ENCODE measurements at regions not wholly inside any gene's neighbourhood (a gene's known extent, or its start where the extent isn't known, plus 50 kb on each side); places are given as distances from the start of the nearest gene placed in this dataset.

DNA sequence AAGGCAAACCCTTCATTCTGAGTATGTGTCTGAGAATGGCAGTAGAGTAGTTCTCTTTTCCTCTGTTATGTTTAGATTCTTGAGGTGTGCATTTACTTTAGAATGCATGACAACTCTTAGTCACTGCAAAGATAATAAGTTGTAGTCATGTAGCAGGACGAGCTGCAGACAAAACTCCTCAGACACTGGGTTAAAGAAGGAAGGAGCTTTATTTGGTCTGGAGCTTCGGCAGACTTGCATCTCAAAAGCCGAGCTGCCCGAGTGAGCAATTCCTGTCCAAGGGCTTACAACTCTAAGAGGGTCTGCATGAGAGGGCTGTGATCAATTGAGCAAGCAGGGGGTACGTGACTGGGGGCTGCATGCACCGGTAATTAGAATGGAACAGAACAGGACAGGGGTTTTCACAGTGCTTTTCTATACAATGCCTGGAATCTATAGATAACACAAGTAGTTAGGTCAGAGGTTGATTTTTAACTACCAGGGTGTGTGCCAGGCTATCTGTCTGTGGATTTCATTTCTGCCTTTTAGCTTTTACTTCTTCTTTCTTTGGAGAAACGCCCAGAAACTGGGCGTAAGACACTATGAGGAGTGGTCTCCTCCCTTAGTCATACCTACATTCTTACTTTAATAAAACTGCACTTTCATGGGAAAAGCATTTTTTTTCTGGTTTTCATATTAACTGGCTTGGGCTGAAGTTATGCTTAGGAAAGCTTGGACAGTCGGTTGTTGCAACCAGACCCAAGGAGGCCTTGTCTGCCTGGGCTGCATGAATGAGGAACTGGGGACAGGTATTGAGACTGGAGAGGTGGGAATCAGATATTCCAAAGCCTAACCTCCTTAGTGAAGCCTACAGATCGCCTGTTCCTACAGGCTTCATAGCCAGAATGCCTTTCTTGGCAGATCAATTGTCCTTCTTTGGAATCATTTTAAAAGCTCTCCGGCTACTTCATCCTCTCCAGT lies 115.1 kb downstream of the RHOU start:
- Histone ChIP-seq H3K4me1 (ENCODE audit: control insufficient read depth, insufficient read depth, low read length) (no peaks in the 10 kb centered on the region), H3K27ac (ENCODE audit: low read length) (no peak overlapping the region), H3K27me3 (ENCODE audit: control insufficient read depth, insufficient read depth) (no peaks in the 10 kb centered on the region), H3K4me3 (ENCODE audit: low read length) (no peak overlapping the region), H3K9me3 (ENCODE audit: control insufficient read depth, low read length) (no peaks in the 10 kb centered on the region)
- no peak for DNase-seq
- intact Hi-C loops (cut with DNase I): loop anchor here in 1 of 4 donors (5.0 kb wide), 1 partner anchor 113 kb away; the partner anchor contains the start of gene RHOU
- ATAC-seq: no peak
- 82% methylated on average over 11 of the region's 11 CpGs for WGBS

DNA sequence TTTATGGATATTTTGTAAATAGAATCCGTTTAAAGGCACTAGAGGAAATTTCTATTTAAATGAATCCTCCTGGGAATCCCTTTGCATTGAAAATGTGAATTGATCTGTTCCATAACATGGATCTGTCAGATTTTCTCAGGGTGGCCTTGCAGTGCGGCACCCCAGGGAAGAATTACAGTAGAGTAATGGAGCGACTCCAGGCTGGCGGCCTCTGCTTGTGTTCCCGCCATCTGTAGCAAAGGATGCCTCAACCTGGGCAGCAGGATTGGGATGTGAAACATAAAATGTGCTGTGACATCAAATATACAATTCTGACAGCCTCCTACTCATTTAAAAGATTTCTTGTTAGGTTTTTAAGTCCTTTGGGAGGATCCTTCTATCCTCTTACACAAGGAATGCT lies 115.9 kb downstream of the RHOU start:
- intact Hi-C loops (cut with DNase I): loop anchor here in 1 of 4 donors (5.0 kb wide), 1 partner anchor 114 kb away; the partner anchor contains the start of gene RHOU
- no peak overlapping the region for H3K4me3 ChIP-seq (ENCODE audit: low read length)
- no peaks in the 10 kb centered on the region for H3K4me1 ChIP-seq (ENCODE audit: control insufficient read depth, insufficient read depth, low read length)
- H3K27me3 ChIP-seq (ENCODE audit: control insufficient read depth, insufficient read depth): no peaks in the 10 kb centered on the region
- no peak overlapping the region for H3K27ac ChIP-seq (ENCODE audit: low read length)
- no peaks in the 10 kb centered on the region for H3K9me3 ChIP-seq (ENCODE audit: control insufficient read depth, low read length)
- ATAC-seq (no peak), DNase-seq (no peak)
- WGBS: 94% methylated on average over 5 of the region's 5 CpGs

DNA sequence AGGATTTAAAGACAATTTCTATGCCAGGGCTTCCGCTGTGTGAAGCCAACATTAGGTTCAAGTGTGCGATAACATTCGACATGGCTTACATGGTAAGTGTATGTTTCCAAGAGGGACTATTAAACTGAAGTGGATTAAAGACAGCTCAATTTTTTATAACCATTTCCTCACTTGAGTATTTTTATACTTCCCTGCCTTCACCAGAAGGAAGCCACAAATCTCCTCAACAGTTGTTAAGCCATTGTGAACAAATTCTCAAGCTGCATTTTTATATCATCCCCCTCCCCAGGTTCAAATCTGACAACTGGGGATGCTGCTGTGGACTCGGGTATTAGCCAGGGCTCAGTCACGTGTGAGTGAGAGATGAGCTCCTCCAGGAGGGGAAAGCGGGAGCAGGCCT lies 116.3 kb downstream of the RHOU start:
- DNase-seq: no peak
- intact Hi-C loops (cut with DNase I): loop anchor here in 1 of 4 donors (5.0 kb wide), 1 partner anchor 114 kb away; the partner anchor contains the start of gene RHOU
- no peaks in the 10 kb centered on the region for H3K9me3 ChIP-seq (ENCODE audit: control insufficient read depth, low read length)
- no peak for ATAC-seq
- H3K4me3 ChIP-seq (ENCODE audit: low read length): no peak overlapping the region
- WGBS: 71% methylated on average over 6 of the region's 6 CpGs
- no peaks in the 10 kb centered on the region for H3K27me3 ChIP-seq (ENCODE audit: control insufficient read depth, insufficient read depth)
- no peak overlapping the region for H3K27ac ChIP-seq (ENCODE audit: low read length)
- H3K4me1 ChIP-seq (ENCODE audit: control insufficient read depth, insufficient read depth, low read length): no peaks in the 10 kb centered on the region

DNA sequence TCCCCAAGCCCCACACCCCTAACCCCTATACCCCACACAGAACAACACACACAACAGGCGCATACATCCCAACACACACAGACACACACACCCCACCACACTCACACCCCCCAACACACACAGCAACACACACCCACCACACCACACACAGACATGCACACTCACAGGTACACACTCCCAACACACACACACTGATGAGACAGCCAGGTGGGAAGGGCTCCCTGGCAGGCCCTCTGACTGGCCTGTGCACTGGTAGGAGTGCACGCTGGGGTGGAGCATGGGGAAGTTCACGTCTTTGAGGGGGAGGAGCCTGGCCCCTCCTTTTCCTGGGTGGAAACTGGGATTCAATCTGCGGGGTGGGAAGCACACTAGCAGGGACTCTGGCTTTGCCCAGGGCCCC lies 116.7 kb downstream of the RHOU start:
- no peaks in the 10 kb centered on the region for H3K9me3 ChIP-seq (ENCODE audit: control insufficient read depth, low read length)
- no peaks in the 10 kb centered on the region for H3K4me1 ChIP-seq (ENCODE audit: control insufficient read depth, insufficient read depth, low read length)
- WGBS: 64% methylated on average over 4 of the region's 4 CpGs
- H3K27ac ChIP-seq (ENCODE audit: low read length): no peak overlapping the region
- DNase-seq (peak in 2 of 3 donors; percentile 53 to 63), ATAC-seq (peak; percentile 43 to 68)
- intact Hi-C loops (cut with DNase I): loop anchor here in 1 of 4 donors (5.0 kb wide), 1 partner anchor 115 kb away; the partner anchor contains the start of gene RHOU
- H3K27me3 ChIP-seq (ENCODE audit: control insufficient read depth, insufficient read depth): no peaks in the 10 kb centered on the region
- H3K4me3 ChIP-seq (ENCODE audit: low read length): no peak overlapping the region

DNA sequence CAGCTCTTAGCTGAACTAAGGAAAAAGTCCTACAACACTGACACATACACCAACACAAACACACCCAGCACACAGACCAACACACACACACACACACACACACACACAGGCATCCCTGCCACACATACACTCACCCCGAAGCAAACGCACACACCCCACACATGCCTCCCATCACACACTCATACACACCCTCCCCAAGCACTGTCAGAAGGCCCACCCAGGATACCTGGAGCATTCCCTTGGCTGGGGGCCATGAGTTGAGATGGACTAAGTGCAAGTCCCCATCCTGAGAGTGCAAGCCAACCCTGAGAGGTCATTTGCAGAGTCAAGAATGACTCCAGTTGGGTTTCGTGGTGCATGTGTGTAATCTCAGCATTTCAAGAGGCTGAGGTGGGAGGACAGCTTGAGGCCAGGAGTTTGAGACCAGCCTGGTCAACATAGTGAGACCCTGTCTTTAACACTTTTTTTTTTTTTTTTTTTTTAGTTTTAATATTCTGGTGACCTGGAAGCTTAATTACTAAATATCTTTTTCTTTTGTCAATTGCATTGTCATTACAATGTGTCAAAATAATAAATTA lies 117.3 kb downstream of the RHOU start:
- ATAC-seq (peak in 1 of 2 donors; percentile 11), DNase-seq (no peak)
- no peak overlapping the region for H3K4me3 ChIP-seq (ENCODE audit: low read length)
- 96% methylated on average over 3 of the region's 3 CpGs for WGBS
- no peak overlapping the region for H3K27ac ChIP-seq (ENCODE audit: low read length)
- H3K4me1 ChIP-seq (ENCODE audit: control insufficient read depth, insufficient read depth, low read length): no peaks in the 10 kb centered on the region
- H3K27me3 ChIP-seq (ENCODE audit: control insufficient read depth, insufficient read depth): no peaks in the 10 kb centered on the region
- intact Hi-C loops (cut with DNase I): loop anchor here in 1 of 4 donors (5.0 kb wide), 1 partner anchor 115 kb away; the partner anchor contains the start of gene RHOU
- H3K9me3 ChIP-seq (ENCODE audit: control insufficient read depth, low read length): no peaks in the 10 kb centered on the region

DNA sequence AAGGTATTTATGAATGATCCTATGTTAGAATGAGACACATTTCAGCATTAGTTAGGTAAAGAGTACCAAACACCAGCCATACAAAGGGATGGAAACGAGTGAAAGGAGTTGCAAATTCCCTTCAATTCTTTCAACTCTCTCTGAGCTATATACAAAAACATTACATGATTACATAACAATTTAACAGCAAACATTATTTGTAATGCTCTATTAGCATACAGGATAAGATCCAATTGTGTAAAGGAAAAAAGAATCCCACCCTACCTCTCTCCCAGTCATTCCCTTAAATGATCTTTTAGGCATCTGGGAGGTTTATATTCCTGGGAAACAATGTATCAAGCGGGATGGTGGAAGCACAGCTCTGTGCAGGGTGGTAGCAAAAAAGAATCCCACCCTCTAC lies 117.9 kb downstream of the RHOU start:
- ATAC-seq (no peak), DNase-seq (no peak)
- 94% methylated on average over 2 of the region's 2 CpGs for WGBS
- H3K27me3 ChIP-seq (ENCODE audit: control insufficient read depth, insufficient read depth): no peaks in the 10 kb centered on the region
- H3K4me1 ChIP-seq (ENCODE audit: control insufficient read depth, insufficient read depth, low read length): no peaks in the 10 kb centered on the region
- intact Hi-C loops (cut with DNase I): loop anchor here in 1 of 4 donors (5.0 kb wide), 1 partner anchor 116 kb away; the partner anchor contains the start of gene RHOU
- H3K27ac ChIP-seq (ENCODE audit: low read length): no peak overlapping the region
- H3K4me3 ChIP-seq (ENCODE audit: low read length): no peak overlapping the region
- H3K9me3 ChIP-seq (ENCODE audit: control insufficient read depth, low read length): no peaks in the 10 kb centered on the region

DNA sequence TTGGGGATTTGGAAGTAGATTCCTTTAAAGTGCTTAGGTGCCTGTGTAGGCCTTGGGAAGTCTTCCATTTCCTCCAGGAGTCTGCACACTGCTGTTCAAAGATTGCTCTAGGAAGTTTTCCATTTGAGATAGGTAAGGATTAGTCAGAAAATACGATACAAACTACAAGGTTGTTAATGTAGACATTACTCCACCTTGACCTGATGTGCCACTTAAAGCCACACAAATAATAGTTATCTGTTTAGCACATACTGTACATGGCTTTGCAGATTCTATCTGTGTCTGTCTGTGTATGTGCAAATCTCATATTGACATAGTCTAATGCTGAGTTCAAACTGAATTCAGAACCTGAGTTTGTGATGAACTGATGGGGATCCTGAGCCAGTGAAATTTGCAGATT lies 118.4 kb downstream of the RHOU start:
- WGBS: 90% methylated on average over 1 of the region's 1 CpG
- no peak for DNase-seq
- Histone ChIP-seq H3K27ac (ENCODE audit: low read length) (no peak overlapping the region), H3K27me3 (ENCODE audit: control insufficient read depth, insufficient read depth) (no peaks in the 10 kb centered on the region), H3K9me3 (ENCODE audit: control insufficient read depth, low read length) (no peaks in the 10 kb centered on the region), H3K4me1 (ENCODE audit: control insufficient read depth, insufficient read depth, low read length) (no peaks in the 10 kb centered on the region), H3K4me3 (ENCODE audit: low read length) (no peak overlapping the region)
- intact Hi-C loops (cut with DNase I): loop anchor here in 1 of 4 donors (5.0 kb wide), 1 partner anchor 116 kb away; the partner anchor contains the start of gene RHOU
- no peak for ATAC-seq

DNA sequence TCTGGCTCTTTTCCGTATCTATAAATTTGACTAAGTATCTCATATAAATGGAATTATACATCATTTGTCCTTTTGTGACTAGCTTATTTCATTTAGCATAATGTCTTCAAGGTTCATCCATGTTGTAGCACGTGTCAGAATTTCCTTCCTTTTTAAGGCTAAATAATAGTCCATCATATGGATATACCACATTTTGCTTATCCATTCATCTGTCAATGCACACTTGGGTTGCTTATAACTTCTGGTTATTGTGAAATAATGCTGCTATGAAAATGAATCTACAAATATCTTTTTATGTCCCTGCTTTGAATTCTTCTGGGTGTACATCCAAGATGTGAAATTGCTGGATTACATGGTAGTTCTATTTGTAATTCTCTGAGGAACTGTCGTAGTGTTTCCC lies 119.6 kb downstream of the RHOU start:
- ATAC-seq (no peak), DNase-seq (no peak)
- H3K4me3 ChIP-seq (ENCODE audit: low read length): no peak overlapping the region
- no peak overlapping the region for H3K27ac ChIP-seq (ENCODE audit: low read length)
- intact Hi-C loops (cut with DNase I): loop anchor here in 1 of 4 donors (5.0 kb wide), 1 partner anchor 118 kb away; the partner anchor contains the start of gene RHOU
- no peaks in the 10 kb centered on the region for H3K4me1 ChIP-seq (ENCODE audit: control insufficient read depth, insufficient read depth, low read length)
- no peaks in the 10 kb centered on the region for H3K27me3 ChIP-seq (ENCODE audit: control insufficient read depth, insufficient read depth)
- WGBS: 93% methylated on average over 3 of the region's 3 CpGs
- no peaks in the 10 kb centered on the region for H3K9me3 ChIP-seq (ENCODE audit: control insufficient read depth, low read length)

DNA sequence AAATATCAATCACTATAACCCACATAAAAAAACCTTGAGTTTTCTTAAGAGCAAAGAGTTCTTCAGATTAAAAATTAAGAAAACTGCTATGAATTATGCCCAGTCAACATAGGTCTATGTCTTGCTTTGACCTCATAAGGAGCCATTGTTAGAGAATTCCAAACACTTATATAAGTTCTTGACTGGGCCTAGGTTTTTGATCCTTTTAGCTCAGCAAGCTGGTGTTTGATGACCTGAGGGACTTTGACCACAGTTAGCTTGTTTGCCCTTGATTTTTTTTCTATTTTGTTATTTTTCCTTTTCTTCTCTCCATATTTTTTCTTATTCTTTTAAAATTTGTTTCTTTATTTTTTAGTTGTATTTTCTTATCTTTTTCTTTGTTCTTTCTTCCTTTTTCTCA lies 122.3 kb downstream of the RHOU start:
- Histone ChIP-seq H3K9me3 (ENCODE audit: control insufficient read depth, low read length) (no peaks in the 10 kb centered on the region), H3K4me1 (ENCODE audit: control insufficient read depth, insufficient read depth, low read length) (no peaks in the 10 kb centered on the region), H3K4me3 (ENCODE audit: low read length) (no peak overlapping the region), H3K27me3 (ENCODE audit: control insufficient read depth, insufficient read depth) (no peaks in the 10 kb centered on the region), H3K27ac (ENCODE audit: low read length) (no peak overlapping the region)
- DNase-seq (no peak), ATAC-seq (no peak)
- intact Hi-C loops (cut with DNase I): no loop called here

DNA sequence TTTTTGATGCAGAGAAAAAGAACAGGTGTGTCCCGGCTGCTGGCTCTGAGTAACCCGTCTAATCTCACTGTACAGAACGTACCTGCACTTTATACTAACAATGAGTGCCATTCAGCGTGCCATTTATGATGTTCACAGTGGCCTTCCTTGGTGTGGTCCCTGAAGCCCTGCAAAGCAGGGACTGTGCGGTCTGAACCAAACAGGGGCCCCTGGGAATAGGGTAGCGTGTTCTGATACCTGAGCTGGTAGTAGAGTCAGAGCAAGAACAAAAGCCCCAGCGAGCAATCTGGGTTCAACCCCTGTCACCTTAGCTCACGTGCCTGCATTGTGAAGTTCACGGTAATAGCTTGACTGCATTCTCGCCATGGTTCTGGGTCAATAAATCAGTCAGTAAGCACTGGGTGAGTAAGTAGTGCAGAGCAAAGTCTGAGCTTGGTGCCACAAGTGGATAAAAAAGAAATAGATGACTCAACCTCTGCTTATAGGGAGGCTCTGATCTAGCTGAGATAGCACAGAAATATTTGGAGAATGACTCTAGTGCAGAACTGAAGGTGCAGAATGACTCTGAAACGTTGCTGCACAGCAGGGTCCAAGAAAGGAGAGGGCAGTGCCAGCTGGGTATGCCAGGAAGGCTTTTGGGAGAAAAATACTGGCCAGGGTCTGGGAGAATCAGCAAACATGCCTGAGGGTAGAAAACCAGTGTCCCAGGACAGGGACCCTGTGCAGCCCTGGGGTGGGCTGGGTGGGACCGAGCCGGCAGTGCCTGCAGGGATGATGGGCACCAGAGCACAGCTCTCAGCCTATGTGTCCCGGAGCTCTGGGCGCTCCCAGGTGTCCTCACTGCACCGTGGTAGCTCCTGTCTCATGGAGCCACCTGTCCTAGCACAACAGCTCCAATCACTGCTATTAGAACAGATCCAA lies 125.9 kb downstream of the RHOU start:
- DNase-seq: no peak
- Histone ChIP-seq H3K4me1 (ENCODE audit: control insufficient read depth, insufficient read depth, low read length) (peaks cover 2% of the 10 kb centered on the region), H3K27me3 (ENCODE audit: control insufficient read depth, insufficient read depth) (no peaks in the 10 kb centered on the region), H3K27ac (ENCODE audit: low read length) (no peak overlapping the region), H3K9me3 (ENCODE audit: control insufficient read depth, low read length) (no peaks in the 10 kb centered on the region), H3K4me3 (ENCODE audit: low read length) (no peak overlapping the region)
- WGBS: 83% methylated on average over 16 of the region's 16 CpGs
- intact Hi-C loops (cut with DNase I): no loop called here
- ATAC-seq: no peak

Data from right cardiac atrium (tissue), 5 donors.